ENCODE measurements at regions not wholly inside any gene's neighbourhood (a gene's known extent, or its start where the extent isn't known, plus 50 kb on each side); places are given as distances from the start of the nearest gene placed in this dataset.
"Not testable (repeated sequence)": the region's sequence is repeated elsewhere in the genome, so short reads cannot be mapped to it uniquely, and the experiment has no call there.

GRCh38 chr1:166738140-166738539, 101.1 kb upstream of the POGK start:
- intact Hi-C loops (cut with DNase I), result no loop called here
- Histone ChIP-seq H3K4me1 (no peaks in the 10 kb centered on the region), H3K27me3 (no peaks in the 10 kb centered on the region), H3K9me3 (no peaks in the 10 kb centered on the region), H3K4me3 (no peak overlapping the region), H3K36me3 (no peaks in the 10 kb centered on the region), H3K27ac (no peak overlapping the region)
- no peak for DNase-seq
- TF ChIP-seq CTCF (IDR thresholded peaks at IDR 0.05), result no peak
- no peak for ATAC-seq

GRCh38 chr1:166738873-166739272, 100.4 kb upstream of the POGK start:
- H3K27me3 ChIP-seq, result no peaks in the 10 kb centered on the region
- DNase-seq, result no peak
- no peak for TF ChIP-seq CTCF (IDR thresholded peaks at IDR 0.05)
- no peak for ATAC-seq
- no peak overlapping the region for H3K27ac ChIP-seq
- intact Hi-C loops (cut with DNase I), result no loop called here
- H3K36me3 ChIP-seq, result no peaks in the 10 kb centered on the region
- H3K4me3 ChIP-seq, result no peak overlapping the region
- no peaks in the 10 kb centered on the region for H3K4me1 ChIP-seq
- H3K9me3 ChIP-seq, result no peaks in the 10 kb centered on the region

GRCh38 chr1:166740668-166741276, 98.5 kb upstream of the POGK start:
- Histone ChIP-seq H3K4me3 (no peak overlapping the region), H3K36me3 (no peaks in the 10 kb centered on the region), H3K9me3 (no peaks in the 10 kb centered on the region), H3K27ac (no peak overlapping the region), H3K27me3 (no peaks in the 10 kb centered on the region), H3K4me1 (no peaks in the 10 kb centered on the region)
- intact Hi-C loops (cut with DNase I), result no loop called here
- DNase-seq, result no peak
- TF ChIP-seq CTCF (IDR thresholded peaks at IDR 0.05), result no peak
- no peak for ATAC-seq

- H3K36me3 ChIP-seq, result no peaks in the 10 kb centered on the region
- H3K27me3 ChIP-seq, result no peaks in the 10 kb centered on the region
- H3K4me1 ChIP-seq, result no peaks in the 10 kb centered on the region
- no peak for DNase-seq
- TF ChIP-seq CTCF (IDR thresholded peaks at IDR 0.05), result no peak
- no peak overlapping the region for H3K27ac ChIP-seq
- intact Hi-C loops (cut with DNase I), result no loop called here
- H3K9me3 ChIP-seq, result no peaks in the 10 kb centered on the region
- no peak for ATAC-seq
- no peak overlapping the region for H3K4me3 ChIP-seq
These were observed 76.0 kb upstream of the POGK start for GRCh38 chr1:166763318-166763717.

- Histone ChIP-seq H3K27ac (no peak overlapping the region), H3K4me3 (no peak overlapping the region), H3K9me3 (no peaks in the 10 kb centered on the region), H3K27me3 (no peaks in the 10 kb centered on the region), H3K4me1 (no peaks in the 10 kb centered on the region), H3K36me3 (no peaks in the 10 kb centered on the region)
- no peak for TF ChIP-seq CTCF (IDR thresholded peaks at IDR 0.05)
- DNase-seq (no peak), ATAC-seq (no peak)
- intact Hi-C loops (cut with DNase I), result no loop called here
These were observed 72.3 kb upstream of the POGK start for GRCh38 chr1:166766942-166767341.

GRCh38 chr1:166784646-166785045, 54.6 kb upstream of the POGK start:
- H3K4me3 ChIP-seq; H3K9me3 ChIP-seq; H3K4me1 ChIP-seq; intact Hi-C loops (cut with DNase I); ATAC-seq; H3K27ac ChIP-seq; H3K36me3 ChIP-seq; DNase-seq; H3K27me3 ChIP-seq: not testable (repeated sequence)
